Stimulated activated CD4-positive, alpha-beta T cell treated with anti-CD3 and anti-CD28 coated beads, Interleukin-2, amount 100 ng/mL, for 4 hours (primary cell): ENCODE measurements at regions not wholly inside any gene's neighbourhood (a gene's known extent, or its start where the extent isn't known, plus 50 kb on each side); places are given as distances from the start of the nearest gene placed in this dataset.

Source experiments
- DNase-seq: peaks from one replicate; pipeline ENCODE4 v3.0.0-alpha.2; 2020; ENCODE audit warnings: low read depth

DNA sequence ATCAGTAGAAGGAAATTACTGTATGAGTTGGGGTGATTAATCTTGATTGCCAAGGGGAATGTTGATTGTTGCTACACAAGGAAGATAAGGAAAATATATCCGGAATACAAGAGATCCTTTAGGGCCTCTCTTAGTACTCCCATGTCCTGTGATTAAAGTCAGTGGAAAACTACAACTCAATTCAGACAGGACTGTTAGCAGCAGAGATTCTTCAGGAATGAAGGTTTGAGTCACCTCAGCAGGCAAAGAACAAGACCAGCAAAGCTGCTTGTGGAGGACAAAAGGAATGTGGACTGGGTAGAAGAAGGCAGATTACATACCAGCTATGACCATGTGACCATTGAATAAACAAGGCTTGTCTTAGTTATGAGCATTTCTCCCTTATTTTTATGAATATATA lies 478.2 kb downstream of the BUD13 start:
- no peak for DNase-seq

DNA sequence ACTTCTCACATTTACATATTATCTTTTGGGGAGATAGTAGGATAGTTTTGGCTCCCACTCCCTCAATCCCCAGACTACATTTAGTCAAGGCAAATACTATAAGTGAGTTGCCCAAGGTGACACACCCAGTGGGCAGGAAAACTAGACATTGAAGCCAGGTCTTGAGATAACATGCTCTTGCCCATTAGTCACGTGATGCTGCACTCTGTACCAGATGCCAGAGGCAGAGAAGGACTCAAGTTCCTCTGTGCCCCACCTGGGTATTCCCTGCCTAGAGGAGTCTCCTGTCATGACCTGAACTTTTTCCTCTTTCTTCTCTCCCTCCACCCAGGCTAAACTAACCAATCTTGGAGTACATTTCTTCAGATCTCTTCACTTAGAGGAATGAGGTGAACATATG lies 484.9 kb downstream of the BUD13 start:
- no peak for DNase-seq

DNA sequence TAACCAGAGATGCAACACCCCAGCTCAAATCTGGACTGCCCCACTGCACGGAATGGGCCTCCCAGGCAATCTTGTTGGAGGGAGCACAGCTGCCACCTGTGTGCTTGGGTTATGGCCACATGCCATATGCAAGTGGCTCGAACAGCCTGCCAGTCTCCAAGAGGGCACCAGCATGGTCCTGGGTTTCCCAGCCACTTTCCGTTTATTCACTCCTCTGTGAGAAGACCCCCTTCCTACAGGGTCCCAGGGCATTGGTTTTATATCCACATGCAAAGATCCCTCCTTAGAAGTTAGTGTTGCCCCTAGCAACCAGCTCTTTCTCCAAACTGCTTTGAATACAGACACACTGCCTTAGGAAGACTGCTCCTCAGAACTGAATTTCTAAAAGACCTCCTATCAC lies 487.8 kb downstream of the BUD13 start:
- no peak for DNase-seq

DNA sequence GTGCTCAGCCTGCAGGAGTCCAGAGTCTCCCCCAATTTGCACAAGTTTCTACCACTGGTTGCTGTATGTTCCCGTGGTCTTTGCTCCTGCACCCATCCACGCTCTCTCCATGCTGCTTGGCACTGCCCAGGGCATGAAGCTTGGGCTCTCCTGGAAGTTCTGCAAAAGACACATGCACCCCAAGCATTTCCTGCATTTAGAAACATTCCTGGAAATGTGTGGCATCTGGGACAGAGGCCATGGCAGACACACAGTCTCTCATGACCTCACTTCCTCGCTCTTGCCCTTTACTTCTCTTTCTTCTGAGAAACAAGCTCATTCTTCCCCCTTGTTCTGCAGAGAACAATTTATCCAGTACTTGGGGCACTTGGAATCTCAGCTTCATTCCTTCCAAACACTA lies 489.5 kb downstream of the BUD13 start:
- DNase-seq, result no peak

DNA sequence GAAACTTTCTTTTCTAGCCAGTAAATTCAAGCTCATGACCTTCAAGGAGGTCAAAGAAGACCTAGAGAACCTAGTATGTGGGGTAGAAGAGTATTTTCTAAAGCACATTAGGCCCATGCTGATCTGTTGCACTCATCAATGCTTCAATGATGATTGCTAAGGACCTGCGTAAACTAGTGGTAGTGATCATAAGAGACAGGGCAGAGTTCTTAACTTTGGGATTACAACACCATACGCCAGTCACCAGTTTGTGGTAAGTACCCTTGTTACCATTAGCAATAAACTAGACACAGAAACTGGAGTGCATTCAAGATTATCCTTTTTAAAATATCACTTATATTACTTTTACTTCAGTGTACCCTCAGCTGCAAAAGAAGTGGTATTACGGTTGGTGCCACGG lies 490.3 kb downstream of the BUD13 start:
- DNase-seq, result no peak

DNA sequence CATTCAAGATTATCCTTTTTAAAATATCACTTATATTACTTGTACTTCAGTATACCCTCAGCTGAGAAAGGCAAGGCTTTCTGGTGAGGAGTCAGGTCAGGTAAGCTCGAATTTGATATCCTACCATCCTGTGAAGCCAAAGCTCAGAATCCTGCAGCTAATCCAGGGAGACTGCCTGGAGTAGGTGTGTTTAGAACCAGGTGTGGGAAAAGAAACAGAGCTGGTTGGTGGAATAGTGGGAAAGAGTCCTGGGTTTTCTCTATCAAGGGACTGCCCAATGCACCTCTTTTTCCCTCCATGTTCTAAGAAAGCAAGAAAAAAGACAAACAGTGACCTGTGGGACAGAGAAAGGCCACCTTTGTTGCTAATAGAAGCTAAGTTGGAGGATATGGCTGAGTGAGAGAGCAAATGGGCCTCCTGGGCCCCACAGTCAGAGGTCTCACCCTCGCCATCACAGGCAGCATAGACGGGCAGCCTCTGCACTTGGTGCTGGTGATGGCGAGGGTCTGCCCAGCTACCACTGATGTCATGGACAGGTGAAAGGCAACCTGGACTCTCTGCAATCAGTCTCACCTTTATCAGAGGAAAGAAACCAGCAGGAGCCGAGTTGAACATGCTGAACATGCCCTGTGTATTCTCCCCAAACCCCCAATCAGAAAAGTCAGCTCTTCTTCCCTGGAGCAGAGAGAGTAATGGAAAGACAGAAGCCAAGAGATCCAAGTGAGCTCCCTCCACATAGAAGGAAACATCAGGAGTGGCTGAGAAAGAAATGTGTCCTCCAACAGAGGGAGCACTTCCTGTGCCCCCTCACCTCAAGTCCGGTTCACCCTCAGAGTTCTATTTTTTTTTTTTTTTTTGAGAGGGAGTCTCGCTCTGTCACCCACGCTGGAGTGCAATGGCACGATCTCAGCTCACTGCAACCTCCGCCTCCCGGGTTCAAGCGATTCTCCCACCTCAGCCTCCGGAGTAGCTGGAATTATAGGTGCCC lies 491.3 kb downstream of the BUD13 start:
- DNase-seq, result no peak

DNA sequence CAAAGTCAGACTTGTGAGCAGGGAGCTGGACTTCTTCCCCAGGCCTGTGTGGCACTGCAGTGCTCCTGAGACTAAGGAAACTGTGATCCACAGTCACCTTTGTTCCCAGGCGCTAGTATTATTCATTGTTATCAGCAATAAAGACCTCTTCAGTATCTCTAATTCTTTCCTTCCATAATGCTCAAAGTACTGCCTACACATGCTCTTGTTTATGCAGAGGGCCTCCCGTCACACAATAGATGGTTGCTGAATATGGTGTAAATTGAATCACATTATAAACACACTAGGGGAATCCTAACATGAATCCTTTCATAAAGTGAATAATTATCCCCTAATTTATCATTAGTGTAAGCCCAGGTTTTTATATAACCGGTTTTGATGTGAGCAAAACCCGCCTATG lies 493.3 kb downstream of the BUD13 start:
- no peak for DNase-seq

DNA sequence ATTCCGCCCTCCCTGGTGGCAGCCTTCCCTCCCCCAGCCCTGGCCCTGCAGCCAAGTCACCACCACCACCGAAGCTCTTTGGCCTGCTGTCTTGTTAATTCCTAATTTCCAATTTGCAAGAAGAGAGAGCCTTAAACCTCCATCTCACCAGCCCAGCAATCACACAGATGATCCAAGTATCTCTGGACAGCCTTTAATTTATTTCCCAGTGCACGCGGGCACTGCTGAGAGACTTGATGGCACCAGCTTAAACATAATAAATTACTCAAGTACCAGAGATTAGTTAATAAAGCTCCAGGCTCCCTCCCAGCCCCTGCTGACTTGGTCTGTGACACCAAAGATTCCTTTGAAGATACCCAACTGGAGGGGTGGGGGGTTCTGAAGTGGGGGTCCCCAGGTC lies 494.7 kb downstream of the BUD13 start:
- no peak for DNase-seq

DNA sequence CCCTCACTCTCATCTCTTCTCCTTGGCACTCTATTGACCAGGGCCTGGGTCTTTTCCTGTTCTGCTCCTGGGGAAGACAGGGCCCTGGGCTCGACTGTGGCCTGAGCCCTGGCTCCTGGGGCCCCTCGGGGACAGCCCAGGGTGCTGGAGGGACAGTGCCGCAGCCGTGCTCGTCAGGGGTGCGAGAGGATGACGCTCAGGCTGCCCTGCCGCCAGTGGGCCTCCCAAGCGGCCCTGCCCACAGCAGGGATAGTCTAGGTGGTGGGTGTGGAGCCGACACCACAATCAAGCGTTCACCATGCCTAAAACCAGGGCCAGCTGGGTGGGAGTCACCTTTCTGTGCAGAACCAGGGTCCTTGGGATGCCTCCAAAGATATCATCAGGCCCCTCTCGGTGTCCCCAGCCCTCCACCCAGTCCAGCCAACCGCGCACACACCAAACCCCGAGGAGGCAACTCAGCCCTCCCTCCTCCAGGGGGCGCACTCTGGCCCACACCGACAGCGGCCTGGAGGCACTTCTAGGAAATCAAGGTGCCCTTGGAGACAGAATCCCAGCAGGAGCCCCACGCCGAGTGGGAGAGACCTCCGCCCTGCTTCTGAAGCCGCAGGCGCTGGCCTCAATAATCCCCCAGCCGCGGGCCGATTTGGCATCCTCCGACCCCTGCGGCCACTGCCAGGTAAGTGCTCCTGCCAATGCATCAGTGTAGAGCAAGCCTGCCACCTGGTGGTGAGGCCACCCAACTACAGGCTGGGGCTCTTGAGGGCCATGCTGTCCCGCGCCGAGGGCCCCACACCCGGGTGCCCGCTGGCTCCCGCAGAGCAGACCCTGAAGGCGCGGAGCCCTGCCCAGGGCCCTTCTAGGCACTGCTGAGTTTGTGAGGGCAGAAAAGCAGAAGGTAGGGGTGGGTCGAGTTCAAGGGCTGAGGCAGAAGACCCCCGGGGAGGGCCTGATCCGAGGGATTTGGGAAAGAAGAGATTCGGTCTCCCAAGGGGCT lies 496.4 kb downstream of the BUD13 start:
- DNase-seq, result peak; percentile 43

DNA sequence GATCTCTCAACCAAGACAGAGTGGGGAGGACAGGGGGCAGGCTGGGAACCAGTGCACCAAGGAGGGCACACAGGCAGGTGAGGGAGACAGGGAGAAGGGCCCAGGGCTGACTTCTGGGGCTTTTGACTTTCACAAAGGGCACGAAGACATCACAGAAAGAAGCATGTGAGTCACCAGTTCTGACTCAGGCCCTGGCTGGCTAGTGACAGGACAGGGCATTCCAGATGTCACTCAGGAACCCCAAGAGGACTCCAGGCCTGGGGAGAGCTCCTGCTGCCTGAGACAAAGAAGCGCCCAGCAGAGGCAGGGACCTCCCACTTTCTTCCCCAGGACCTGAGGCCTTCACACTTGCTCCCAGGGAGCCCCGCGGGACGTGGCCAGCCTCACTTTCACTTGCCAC lies 497.2 kb downstream of the BUD13 start:
- no peak for DNase-seq

DNA sequence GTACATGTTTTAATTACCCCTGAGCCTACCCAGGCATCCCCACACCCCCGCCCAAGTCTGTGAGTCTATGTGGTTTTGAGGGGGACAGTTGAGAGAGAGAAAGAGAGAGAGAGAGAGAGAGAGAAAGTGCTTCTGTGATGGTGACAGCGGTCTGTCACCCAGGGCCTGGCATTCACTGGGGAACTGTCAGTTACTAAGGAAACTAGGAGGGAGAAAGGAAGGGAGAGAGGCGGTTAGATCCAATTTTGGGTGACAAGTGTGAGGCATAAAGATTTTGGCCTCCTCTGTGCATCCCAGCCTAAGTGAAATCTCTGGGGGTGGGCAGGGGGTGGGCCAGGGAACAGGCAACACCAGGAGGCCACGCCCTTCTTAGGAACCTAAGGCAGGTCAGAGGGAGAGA lies 498.3 kb downstream of the BUD13 start:
- no peak for DNase-seq

DNA sequence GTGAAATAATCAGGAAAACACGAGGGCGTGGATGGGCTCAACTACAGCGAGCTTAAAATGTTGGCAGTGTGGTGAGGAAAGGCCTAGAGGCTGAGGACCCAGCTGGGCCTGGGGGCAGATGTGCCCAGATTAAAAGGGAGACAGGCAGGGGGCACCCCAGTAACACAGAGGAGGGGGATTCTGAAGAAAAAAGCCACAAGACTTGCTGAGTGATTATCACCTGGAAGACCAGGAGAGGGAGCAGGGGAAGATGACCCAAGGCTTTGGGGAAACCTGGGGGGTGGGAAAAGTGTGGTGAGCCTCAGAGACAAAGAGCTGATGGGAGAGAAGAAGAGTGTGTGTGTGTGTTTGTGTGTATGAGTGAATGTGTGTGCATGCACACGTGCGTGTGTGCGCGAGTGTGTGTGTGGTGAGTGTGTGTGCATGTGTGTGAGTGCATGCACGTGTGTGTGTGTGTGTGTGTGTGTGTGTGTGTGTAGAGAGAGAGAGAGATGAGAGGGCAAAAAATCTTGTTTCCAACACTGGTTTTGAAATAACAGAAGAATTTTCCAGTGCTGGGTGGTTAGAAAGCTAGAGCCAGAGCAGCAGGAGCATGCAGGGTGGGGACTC lies 500.5 kb downstream of the BUD13 start:
- no peak for DNase-seq

DNA sequence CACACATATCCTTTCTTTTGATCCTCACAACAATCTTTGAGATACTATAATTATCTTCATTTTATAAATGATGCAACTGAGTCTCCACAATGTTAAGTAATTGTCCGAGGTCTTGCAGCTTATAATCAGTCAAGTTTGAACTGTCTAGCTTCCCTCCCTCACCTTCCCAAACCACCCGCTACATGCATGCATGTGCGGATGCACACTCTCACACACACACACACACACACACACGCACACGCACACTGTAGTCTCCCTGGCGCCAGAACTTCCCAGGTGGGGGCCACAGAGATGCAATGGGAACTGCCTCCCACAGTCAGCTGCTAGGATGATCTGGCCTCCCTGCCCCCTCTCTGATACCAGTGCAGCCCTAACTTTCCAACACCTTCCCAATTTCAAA lies 501.3 kb downstream of the BUD13 start:
- no peak for DNase-seq

DNA sequence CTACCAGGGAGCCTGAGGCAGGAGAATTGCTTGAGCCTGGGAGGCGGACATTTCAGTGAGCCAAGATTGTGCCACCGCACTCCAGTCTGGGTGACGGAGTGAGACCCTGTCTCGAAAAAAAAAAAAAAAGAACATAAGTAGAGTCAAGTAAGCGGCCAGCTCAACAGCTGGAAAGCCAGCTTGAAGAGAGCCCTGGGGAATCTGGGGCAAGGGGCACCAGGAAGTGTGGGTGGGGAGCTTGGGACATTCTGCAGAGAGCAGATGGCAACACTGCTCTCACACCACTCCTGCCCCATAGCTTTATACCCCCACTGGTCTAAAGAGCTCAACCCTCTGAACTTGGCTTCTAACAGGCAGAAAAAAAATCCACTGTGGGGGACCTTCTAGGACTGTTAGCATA lies 505.6 kb downstream of the BUD13 start:
- DNase-seq, result no peak

DNA sequence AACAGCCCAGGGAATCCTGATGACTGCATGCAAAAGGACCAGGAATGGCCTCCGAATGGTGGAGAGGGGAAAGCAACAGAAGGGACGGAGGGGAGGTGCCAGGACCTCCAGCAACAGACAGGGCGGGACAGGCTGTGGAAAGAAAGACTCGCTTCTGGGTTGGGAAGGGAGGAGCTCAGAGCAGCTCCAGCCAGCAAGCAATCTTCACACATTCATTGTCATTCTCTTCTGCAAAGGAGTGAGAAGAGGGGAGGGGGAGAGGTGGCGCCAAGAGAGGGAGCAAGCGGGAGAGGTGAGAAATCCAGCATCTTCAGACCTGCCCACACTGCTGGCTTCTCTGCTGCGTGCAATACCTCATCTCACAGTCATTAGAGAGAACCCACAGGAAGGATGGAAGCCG lies 509.0 kb downstream of the BUD13 start:
- no peak for DNase-seq

DNA sequence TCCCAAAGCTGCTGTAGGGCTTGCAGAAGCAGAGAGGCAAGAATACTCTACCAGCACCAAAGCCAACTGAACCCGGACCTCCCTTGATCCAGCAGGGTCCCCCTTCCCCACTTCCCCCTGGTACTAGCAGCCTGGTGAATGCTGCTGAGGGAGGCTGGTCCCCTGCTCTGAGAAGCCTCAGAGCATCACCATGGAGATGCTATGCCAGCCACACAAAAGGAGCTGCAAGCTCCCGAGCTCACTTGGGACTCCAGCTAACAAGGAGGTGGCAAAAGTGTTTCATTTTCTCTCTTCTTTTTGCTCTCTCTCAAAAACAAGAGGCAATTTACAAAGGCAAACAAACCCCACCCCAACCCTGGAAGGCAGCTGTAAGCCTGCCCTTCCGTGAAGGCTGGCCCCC lies 509.8 kb downstream of the BUD13 start:
- DNase-seq, result no peak

DNA sequence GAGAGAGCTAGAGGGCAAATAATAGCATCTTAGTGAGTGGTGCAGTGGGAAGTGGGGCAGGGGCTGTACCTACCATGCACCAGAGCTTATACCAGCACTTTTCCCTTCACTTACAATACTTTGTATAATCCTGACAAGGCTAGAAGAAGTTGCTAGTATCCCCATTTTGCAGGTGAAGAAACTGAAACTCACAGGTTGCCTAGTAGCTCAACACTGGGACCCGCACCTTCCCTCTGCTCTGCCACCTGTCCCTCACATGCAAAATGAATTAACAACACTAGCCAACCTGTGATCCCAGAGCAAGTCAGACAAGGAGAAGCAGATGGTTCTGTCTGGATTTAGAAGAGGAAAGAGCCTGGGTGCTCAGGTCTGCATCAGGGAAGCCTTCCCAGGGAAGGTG lies 510.4 kb downstream of the BUD13 start:
- no peak for DNase-seq

DNA sequence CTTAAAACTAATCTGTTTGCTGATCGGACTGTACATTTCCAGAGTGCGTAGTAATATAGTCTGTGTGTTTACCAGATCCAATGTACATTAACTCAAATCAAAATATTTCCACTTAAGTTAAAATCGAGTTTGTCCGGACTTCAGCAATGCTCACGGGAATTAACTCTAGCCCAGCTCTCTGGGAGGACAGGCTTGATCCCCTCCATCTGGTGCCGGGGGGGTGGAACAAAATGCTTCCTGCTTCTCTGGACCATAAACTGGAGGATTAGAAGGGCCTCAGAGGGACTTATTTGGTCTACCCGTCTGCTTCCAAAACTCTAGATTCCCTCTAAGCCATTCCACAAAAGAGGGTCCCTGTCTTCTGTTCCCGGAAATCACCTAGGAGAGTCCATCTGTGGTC lies 511.2 kb downstream of the BUD13 start:
- DNase-seq, result no peak

DNA sequence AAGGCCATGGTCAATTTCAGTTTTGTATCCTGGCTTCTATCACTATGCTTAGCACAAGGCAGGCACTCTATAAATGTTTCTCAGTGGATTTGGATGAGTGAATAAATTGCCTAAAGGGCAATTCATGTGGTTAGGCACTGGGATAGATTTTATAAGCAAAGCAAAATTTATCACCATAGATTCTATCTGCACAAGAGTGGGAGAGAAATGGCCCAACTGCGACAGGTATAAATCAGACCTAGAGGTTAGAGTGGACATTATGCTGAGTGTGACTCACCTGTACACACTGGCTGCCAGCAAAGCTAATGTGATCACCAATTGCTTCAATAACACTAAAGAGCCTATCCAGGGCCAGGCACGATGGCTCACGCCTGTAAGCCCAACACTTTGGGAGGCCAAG lies 514.0 kb downstream of the BUD13 start:
- DNase-seq, result no peak

DNA sequence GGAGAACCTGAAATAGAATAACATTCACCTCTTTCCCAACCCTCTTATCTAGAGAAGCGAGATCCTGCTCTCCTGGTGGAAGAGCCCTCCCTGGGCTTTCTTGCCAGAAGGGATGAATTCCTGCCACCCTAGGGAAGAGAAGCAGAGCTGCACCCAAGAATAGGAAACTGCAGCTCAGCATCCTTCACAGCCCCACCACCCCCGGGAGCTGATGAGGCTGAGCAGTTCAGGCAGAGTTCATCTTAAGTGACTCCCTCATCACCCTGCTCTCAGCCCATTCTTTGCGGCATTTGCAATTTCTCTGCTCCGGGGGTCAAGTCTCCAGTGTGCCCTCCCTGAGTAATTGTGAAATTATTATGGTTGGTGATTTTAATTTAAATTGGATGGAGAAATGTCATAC lies 514.9 kb downstream of the BUD13 start:
- DNase-seq, result no peak

DNA sequence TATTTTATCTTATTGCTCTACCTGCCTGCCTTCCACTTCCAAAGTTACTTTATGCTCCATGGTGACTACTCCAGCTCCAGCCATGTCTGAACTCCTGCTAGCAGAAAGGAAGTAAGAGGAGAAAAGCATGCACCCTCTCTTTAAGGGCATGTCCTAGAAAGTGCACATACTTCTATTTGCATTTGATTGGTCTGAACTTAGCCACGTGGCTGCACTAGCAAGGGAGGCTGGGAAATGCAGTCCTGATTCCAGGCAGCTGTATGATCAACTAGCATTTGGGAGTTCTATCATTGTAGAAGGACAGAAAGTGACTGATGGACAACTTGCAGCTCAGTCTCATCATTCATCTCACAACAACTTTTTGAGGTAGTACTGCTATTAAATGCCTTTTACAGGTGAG lies 515.7 kb downstream of the BUD13 start:
- no peak for DNase-seq

DNA sequence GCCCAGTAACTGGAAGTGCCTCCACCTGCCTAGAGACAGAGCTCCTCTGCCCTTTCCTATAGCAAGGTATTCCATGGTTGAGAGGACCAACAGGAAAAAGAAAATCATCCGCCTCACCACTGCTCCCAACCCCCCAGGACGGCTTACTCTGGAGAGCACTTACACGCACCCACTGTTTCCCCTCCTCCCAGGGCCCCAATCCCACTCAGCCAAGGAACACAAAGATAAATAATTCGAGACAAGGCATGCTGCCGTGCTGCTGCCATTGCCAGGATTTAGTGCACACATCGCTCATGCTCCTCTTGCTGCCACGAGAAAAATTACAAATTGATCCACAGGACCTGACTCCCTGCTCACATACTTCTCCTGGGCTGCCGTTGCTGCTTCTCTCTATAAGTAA lies 516.6 kb downstream of the BUD13 start:
- DNase-seq, result no peak
